NCI-H1105 (cell line): ENCODE measurements at regions not wholly inside any gene's neighbourhood (a gene's known extent, or its start where the extent isn't known, plus 50 kb on each side); places are given as distances from the start of the nearest gene placed in this dataset.

Source experiments
- DNase-seq: peaks from one replicate; lab custom pipeline; 2025; lab: John Stamatoyannopoulos, UW

GRCh38 chr18:24790347-24790746 is 329.9 kb downstream of the HRH4 start:
- no peak for DNase-seq

DNA sequence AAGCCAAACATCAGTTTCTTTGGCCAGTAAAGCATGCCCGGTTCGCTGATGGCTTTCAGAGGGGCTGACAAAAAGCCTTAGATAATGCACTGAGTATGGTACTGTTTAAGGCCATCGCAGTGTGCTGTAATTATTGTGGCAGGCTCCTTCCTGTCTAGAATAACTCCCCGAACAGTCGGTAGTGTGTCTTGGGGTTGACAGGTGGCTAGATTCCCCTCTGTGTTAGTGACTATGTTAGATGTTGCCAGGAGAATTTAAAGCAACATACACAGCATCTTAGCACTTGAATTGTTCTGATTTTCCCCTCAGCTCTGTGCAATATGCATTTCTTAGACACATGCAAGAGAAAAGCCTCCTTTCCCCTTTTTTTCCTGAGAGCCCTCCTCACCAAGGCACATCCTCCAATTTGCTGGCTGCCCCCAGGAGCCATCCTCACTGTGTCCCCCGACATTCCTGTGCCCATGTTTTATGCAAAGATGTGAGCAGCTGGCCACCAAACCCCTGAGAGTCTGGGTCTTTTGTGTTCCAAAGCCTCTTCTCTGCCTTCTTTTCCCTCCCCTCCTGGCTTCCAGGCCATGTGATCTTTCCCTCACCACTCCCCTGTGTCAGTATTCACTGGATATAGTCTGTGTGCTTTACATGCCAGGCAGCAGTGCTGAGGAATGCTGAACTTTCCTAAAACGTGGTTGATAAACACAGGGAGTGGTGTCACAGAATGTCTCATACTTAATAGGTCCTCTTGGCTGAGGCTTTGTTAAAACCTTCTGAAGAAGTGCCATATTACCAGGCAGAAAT is 331.5 kb downstream of the HRH4 start:
- peak; percentile 4 for DNase-seq

GRCh38 chr18:24793742-24794141 is 333.3 kb downstream of the HRH4 start:
- no peak for DNase-seq

GRCh38 chr18:24795129-24795528 is 334.7 kb downstream of the HRH4 start:
- DNase-seq: no peak

DNA sequence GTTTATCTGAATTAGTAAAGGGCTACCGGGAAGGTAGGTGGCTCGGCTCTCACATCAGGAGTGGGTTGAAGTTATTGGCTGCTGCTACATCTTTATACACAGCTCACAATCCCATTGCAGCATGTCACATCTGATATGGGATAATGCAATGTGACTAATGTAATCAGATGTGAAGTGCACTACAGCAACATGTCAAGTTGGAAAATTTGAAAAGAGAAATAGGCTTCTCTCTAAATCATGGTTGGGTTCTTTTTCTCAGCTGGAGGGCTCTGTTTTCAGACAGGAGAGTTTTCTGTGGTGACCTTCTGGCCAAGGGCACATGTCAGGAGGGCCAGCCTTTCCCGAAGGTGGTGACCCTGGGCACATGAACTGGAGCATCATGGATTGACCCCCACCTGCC is 337.5 kb downstream of the HRH4 start:
- no peak for DNase-seq

DNA sequence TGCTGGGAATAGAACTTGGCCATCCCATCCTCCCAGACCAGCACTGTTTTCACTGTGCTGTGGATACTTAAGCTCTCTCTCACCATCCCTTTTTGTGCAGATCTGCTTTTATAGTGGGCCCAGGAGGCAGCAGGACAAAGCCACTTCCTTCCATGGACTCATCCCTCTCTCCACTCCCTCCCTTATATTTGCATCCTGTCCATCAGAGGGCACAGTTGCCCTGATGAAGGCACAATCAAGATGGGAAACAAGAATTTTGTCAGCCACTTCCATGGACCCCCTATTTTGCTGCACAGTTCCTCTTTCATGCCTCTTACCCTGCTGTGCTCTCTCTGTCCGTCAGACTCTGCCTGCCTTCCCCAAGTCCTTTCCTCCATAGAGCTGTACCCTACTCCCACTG is 338.7 kb downstream of the HRH4 start:
- no peak for DNase-seq

- no peak for DNase-seq
Observed at GRCh38 chr18:24799720-24800119, 339.3 kb downstream of the HRH4 start.

- DNase-seq: no peak
Observed at GRCh38 chr18:24801001-24801400, 340.6 kb downstream of the HRH4 start.

GRCh38 chr18:24802456-24802855 is 342.0 kb downstream of the HRH4 start:
- no peak for DNase-seq

GRCh38 chr18:24805156-24805555 is 344.7 kb downstream of the HRH4 start:
- no peak for DNase-seq

GRCh38 chr18:24809173-24809950 is 348.9 kb downstream of the HRH4 start:
- DNase-seq: no peak

DNA sequence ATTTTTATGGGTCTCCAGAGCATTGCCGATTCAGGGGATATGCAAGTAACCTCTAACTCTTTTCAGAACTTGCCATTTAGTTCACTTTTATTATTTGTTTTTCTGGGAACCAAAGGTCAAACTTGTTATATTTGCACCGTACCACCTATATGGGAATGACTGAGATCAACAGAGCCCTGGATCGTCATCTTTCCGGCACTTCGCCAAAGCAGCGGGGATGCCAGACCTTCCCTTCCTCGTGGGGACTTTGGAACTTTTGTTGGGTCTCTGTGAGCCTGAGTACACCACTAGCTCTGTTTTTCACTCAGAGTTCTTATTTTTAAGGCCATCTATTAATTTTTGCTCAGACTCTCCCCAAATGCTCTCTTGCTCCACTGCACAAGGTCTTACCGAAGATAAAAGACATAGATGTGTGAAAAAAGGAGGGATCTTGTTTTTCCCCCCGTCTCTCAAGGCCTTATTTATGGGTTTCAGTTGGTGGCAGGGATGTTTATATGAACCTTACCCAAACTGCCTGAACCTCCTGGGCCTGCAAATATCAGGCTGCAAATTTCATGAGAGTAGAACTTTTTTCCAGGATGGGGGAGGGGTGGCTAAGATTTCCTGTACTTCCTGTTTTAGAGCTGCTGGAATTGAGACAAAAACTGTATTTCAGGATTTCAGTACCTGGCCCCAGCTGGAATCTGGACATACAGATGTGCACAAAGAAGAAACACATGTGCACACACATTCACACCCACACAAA is 350.3 kb downstream of the HRH4 start:
- no peak for DNase-seq

DNA sequence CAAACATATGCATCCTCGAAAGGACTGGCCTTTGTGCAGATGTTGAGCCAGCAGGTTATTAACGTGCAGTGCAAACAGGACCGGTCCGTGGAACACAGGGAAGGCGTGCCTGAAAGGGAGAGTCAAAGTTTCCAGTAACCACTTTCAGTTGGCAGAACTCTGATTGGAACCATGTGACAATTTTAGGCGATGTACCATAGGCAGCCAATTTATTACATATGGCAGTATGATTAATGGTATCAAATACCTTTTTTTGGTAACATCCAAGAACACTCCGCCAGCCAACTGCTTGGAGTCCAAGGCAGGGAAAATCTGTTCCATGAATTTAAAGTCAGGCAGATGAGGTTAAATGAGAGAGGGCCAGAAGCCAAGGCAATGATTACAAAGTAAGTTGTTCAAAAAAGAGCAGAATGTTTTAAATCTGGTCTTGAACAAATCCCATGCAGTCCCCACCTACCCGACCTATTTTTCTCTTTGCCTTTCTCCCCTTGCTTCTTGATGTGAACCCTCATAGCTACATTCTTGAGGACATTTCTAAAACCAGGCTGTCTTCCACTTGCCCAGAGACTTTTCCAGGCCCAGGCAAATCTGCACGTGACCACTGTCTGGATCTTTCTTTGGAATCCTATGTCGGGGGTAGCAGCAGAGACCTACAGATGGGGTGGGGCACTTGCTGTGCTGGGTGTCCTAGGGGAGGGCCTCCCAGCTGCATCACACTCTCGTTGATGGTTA is 351.7 kb downstream of the HRH4 start:
- no peak for DNase-seq

GRCh38 chr18:24814521-24814920 is 354.1 kb downstream of the HRH4 start:
- no peak for DNase-seq

DNA sequence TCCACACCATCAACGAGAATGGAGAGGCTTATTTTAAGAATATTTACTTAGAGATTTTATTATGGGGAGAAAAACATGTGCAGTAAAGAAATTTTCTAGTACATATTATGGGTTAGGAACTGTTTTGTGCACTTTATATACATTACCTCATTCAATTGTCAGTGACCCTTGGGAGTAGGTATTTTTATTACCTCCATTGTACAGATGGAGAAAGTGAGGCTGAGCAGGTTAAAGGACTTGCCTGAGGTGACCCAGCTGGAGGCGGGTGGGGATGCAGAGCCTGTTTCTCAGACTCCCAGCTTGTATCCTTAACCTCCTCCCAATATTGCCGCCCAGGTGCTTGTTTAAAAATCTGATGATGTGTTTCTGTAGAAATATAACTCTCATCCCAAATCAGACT is 356.7 kb downstream of the HRH4 start:
- DNase-seq: no peak

- DNase-seq: no peak
Observed at GRCh38 chr18:24817587-24818371, 357.3 kb downstream of the HRH4 start.

GRCh38 chr18:24818441-24818840 is 358.0 kb downstream of the HRH4 start:
- DNase-seq: no peak

GRCh38 chr18:24819141-24819890 is 358.9 kb downstream of the HRH4 start:
- no peak for DNase-seq

DNA sequence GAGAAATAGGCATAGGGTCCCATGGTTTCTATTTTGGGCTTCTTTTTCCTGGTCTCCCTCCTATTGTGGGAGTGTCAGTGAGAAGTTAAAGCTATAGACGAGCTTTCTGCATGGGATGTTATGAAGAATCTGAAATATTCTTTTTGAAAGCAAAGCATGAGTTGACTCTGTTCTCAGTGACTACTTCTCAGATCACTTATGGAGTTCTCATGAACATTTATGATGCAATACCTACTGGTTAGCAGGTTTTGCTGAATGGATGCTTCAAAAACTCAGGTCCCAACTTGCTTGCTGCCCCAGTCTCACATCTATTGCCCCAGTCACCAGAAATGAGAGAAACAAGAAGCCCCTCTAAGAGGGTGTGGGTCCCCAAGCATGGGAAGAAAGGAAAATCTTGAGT is 365.0 kb downstream of the HRH4 start:
- DNase-seq: no peak

GRCh38 chr18:24826605-24827004 is 366.2 kb downstream of the HRH4 start:
- DNase-seq: no peak

- no peak for DNase-seq
Observed at GRCh38 chr18:24827501-24827900, 367.1 kb downstream of the HRH4 start.
